Loucy (cell line): ENCODE measurements at regions not wholly inside any gene's neighbourhood (a gene's known extent, or its start where the extent isn't known, plus 50 kb on each side); places are given as distances from the start of the nearest gene placed in this dataset.
"Not testable (repeated sequence)": the region's sequence is repeated elsewhere in the genome, so short reads cannot be mapped to it uniquely, and the experiment has no call there.

ENCODE experiments used
- H2AFZ ChIP-seq: fragments of 200-600 bp; sonication (generic); 2 replicates; pipeline ENCODE4 v1.6.0; 2016; ENCODE audit warnings: antibody characterized with exemption, mild to moderate bottlenecking, low read length, moderate library complexity
- H3F3A ChIP-seq: fragments of 200-600 bp; 2 replicates; pipeline ENCODE4 v1.6.0; 2016; ENCODE audit warnings: antibody characterized with exemption, low read depth, mild to moderate bottlenecking
- H3K27me3 ChIP-seq: fragments of 200-600 bp; sonication (generic); 2 replicates; pipeline ENCODE4 v1.6.1; 2014; ENCODE audit warnings: low read length, mild to moderate bottlenecking; ENCODE audit not compliant: insufficient read depth, poor library complexity, severe bottlenecking
- H3K36me3 ChIP-seq: fragments of 200-600 bp; sonication (generic); 2 replicates; pipeline ENCODE4 v1.6.1; 2016; ENCODE audit warnings: low read length; ENCODE audit not compliant: insufficient read depth
- H3K4me1 ChIP-seq: fragments of 200-600 bp; sonication (generic); 2 replicates; pipeline ENCODE4 v1.5.1; 2014; ENCODE audit warnings: low read length, mild to moderate bottlenecking; ENCODE audit not compliant: insufficient read depth, poor library complexity, severe bottlenecking
- H3K4me2 ChIP-seq: fragments of 200-600 bp; sonication (generic); 2 replicates; pipeline ENCODE4 v1.6.0; 2014; ENCODE audit warnings: antibody characterized with exemption, low read length, low read depth, mild to moderate bottlenecking; ENCODE audit not compliant: poor library complexity, severe bottlenecking
- H3K4me3 ChIP-seq: fragments of 200-600 bp; sonication (generic); 2 replicates; pipeline ENCODE4 v1.5.1; 2014; ENCODE audit warnings: low read length, mild to moderate bottlenecking, mixed read lengths; ENCODE audit not compliant: poor library complexity, severe bottlenecking
- H3K79me2 ChIP-seq: fragments of 200-600 bp; sonication (generic); 2 replicates; pipeline ENCODE4 v1.6.1; 2014; ENCODE audit warnings: low read length; ENCODE audit not compliant: insufficient read depth
- H3K9ac ChIP-seq: fragments of 200-600 bp; sonication (generic); 2 replicates; pipeline ENCODE4 v1.6.0; 2014; ENCODE audit warnings: mild to moderate bottlenecking, low read depth, low read length, moderate library complexity; ENCODE audit not compliant: poor library complexity, severe bottlenecking
- H3K9me2 ChIP-seq: fragments of 200-600 bp; sonication (generic); replicated peaks from 2 replicates; pipeline ENCODE4 v1.6.1; 2016; ENCODE audit warnings: low read depth, low read length, mixed read lengths
- H3K9me3 ChIP-seq: fragments of 200-600 bp; sonication (generic); 2 replicates; pipeline ENCODE4 v1.6.1; 2014; ENCODE audit warnings: mild to moderate bottlenecking, antibody characterized with exemption, low read length, low read depth; ENCODE audit not compliant: insufficient read depth
- H4K20me1 ChIP-seq: fragments of 200-600 bp; sonication (generic); 2 replicates; pipeline ENCODE4 v1.6.0; 2014; ENCODE audit warnings: antibody characterized with exemption, low read length, mild to moderate bottlenecking; ENCODE audit not compliant: insufficient read depth, poor library complexity, severe bottlenecking
- EZH2phosphoT487 ChIP-seq: fragments of 200-600 bp; IDR thresholded peaks from 2 replicates; pipeline ENCODE4 v1.6.1; 2018; ENCODE audit warnings: antibody characterized with exemption, mild to moderate bottlenecking, moderate library complexity, borderline replicate concordance
- TF ChIP-seq, protein P1 (sequence below): fragments of 200-600 bp; sonication (generic); conservative IDR thresholded peaks from 2 replicates; pipeline ENCODE4 v1.5.1; 2014; ENCODE audit warnings: mild to moderate bottlenecking, antibody characterized with exemption, low read length

DNA sequence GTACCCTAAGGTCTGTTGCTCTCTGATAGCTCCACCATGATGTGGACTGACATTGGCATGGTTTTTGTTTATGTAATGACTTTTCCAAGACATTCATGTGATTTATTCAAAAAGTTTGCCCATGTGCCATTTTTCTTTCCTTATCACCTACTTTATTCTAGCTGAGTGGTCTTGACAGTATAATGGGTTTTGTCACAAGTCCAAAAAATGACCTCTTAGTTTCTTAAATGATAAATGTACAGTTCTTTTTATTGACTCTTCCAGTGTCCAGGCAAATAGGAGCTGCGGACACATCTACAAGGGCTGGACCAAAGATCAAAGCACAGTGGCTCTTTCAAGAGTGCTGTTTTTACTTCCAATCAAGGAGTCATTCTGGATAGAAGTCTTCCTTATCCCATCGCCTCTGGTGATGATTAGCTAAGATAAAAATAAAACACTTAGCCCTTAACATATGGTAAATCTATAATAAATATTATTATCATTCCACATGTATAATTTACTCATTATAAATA is 141.4 kb downstream of the MMUT start:
- TF ChIP-seq, protein P1, sequence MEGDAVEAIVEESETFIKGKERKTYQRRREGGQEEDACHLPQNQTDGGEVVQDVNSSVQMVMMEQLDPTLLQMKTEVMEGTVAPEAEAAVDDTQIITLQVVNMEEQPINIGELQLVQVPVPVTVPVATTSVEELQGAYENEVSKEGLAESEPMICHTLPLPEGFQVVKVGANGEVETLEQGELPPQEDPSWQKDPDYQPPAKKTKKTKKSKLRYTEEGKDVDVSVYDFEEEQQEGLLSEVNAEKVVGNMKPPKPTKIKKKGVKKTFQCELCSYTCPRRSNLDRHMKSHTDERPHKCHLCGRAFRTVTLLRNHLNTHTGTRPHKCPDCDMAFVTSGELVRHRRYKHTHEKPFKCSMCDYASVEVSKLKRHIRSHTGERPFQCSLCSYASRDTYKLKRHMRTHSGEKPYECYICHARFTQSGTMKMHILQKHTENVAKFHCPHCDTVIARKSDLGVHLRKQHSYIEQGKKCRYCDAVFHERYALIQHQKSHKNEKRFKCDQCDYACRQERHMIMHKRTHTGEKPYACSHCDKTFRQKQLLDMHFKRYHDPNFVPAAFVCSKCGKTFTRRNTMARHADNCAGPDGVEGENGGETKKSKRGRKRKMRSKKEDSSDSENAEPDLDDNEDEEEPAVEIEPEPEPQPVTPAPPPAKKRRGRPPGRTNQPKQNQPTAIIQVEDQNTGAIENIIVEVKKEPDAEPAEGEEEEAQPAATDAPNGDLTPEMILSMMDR = no peak
- TF ChIP-seq EZH2phosphoT487 = no peak
- Histone ChIP-seq H3K4me2 (no peak overlapping the region), H3K9me3 (peaks cover 8% of the 10 kb centered on the region; the same call in 1 of the 2 replicates), H3K9ac (no peak overlapping the region), H3K4me1 (peaks cover 51% of the 10 kb centered on the region), H4K20me1 (no peaks in the 10 kb centered on the region), H3F3A (0 out of 2 replicates have a peak, but pooled peaks cover 6% of the 10 kb centered on the region), H2AFZ (no peak overlapping the region), H3K9me2 (no peaks in the 10 kb centered on the region), H3K79me2 (no peaks in the 10 kb centered on the region), H3K36me3 (no peaks in the 10 kb centered on the region), H3K4me3 (no peak overlapping the region), H3K27me3 (no peaks in the 10 kb centered on the region)

DNA sequence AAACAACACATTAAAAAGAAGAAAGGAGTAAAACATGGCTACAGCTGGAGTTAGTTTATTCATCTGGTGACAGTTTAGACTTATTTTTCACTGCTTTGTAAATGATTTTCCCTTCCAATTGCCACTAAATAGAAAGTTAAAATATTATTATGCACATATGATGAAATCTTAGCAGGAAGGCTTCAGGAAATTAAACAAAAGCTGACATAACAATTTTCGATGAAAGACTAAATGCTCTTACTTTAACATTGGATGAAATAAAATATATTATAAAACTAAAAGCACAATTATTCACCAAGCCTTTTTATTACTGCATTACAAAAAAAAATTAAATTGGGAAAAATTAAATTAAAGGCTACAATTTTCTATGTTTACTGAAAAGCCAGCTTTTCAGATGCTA is 158.0 kb downstream of the MMUT start:
- peaks cover 10% of the 10 kb centered on the region for H3K4me1 ChIP-seq
- no peaks in the 10 kb centered on the region for H3K27me3 ChIP-seq
- H4K20me1 ChIP-seq = no peaks in the 10 kb centered on the region
- H3K9me2 ChIP-seq = no peaks in the 10 kb centered on the region
- no peak overlapping the region for H3K4me2 ChIP-seq
- no peak overlapping the region for H3K4me3 ChIP-seq
- H2AFZ ChIP-seq = no peak overlapping the region
- H3K9ac ChIP-seq = no peak overlapping the region
- H3K9me3 ChIP-seq = no peaks in the 10 kb centered on the region; the same call in 1 of the 2 replicates
- H3F3A ChIP-seq = no peaks in the 10 kb centered on the region
- TF ChIP-seq EZH2phosphoT487 = no peak
- TF ChIP-seq, protein P1 = no peak
- no peaks in the 10 kb centered on the region for H3K36me3 ChIP-seq
- H3K79me2 ChIP-seq = no peaks in the 10 kb centered on the region

DNA sequence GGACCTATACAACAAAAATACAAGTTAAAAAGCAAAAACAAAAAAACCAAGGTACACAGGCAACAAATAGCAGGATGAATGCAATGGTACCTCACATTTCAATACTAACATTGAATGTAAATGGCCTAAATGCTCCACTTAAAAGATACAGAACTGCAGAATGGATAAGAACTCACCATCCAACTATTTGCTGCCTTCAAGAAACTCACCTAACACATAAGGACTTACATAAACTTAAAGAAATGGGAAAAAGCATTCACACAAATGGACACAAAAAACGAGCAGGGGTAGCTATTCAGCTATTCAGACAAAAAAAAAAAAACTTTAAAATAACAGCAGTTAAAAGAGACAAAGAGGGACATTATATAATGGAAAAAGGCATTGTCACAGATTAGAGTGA is 158.7 kb downstream of the MMUT start:
- not testable (repeated sequence) for H3K4me1 ChIP-seq, H3K4me3 ChIP-seq, H3K9ac ChIP-seq, H3K79me2 ChIP-seq, H3F3A ChIP-seq, H3K4me2 ChIP-seq, H3K27me3 ChIP-seq, H3K9me2 ChIP-seq, H4K20me1 ChIP-seq, H3K9me3 ChIP-seq, H2AFZ ChIP-seq, H3K36me3 ChIP-seq

DNA sequence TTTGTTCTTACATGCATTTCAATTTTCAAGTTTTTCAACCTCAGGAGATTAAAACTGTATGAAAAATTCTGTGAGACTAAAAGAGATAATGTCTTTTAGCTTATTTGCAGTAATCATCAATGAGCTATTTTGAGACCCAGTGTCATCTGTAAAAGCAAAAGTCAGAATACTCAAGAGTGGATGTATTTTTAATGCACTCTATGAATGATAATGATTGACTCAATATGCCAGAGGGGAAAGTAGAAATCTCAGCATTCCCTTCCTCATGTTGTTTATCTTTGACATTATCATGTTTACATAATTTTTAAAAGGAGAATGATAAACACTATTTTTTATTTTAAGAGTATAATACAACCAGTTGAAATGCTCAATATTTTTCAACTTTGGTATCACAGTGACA is 162.1 kb downstream of the MMUT start:
- H3K4me3 ChIP-seq = no peak overlapping the region
- H3K27me3 ChIP-seq = no peaks in the 10 kb centered on the region
- no peaks in the 10 kb centered on the region for H3K9me2 ChIP-seq
- no peak overlapping the region for H3K9ac ChIP-seq
- H3K4me1 ChIP-seq = no peaks in the 10 kb centered on the region
- H3K36me3 ChIP-seq = no peaks in the 10 kb centered on the region
- H3K79me2 ChIP-seq = no peaks in the 10 kb centered on the region
- TF ChIP-seq, protein P1 = no peak
- TF ChIP-seq EZH2phosphoT487 = no peak
- no peaks in the 10 kb centered on the region; the same call in 1 of the 2 replicates for H3K9me3 ChIP-seq
- H3K4me2 ChIP-seq = no peak overlapping the region
- no peaks in the 10 kb centered on the region for H3F3A ChIP-seq
- H4K20me1 ChIP-seq = no peaks in the 10 kb centered on the region
- H2AFZ ChIP-seq = no peak overlapping the region
